Sigmoid colon (tissue), 4 donors: ENCODE measurements at regions not wholly inside any gene's neighbourhood (a gene's known extent, or its start where the extent isn't known, plus 50 kb on each side); places are given as distances from the start of the nearest gene placed in this dataset.

Source experiments
- CTCF ChIP-seq, 4 experiments: fragments of 450-650 bp in 3 of 4; fragments of 200-600 bp in 1 of 4; IDR thresholded peaks; one replicate each; pipeline ENCODE4 v1.5.1; 2016 to 2019; ENCODE audit warnings: antibody characterized with exemption in 4 of 4, mild to moderate bottlenecking in 3 of 4, moderate library complexity in 2 of 4
- EP300 ChIP-seq, 4 donors: sonication (generic); formaldehyde crosslinking; IDR thresholded peaks; one replicate each; pipeline ENCODE4 v1.6.1; 2017; ENCODE audit warnings: antibody characterized with exemption in 4 of 4
- POLR2A ChIP-seq, 2 donors: fragments of 450-650 bp; IDR thresholded peaks; one replicate each; pipeline ENCODE4 v1.6.1; 2016; ENCODE audit warnings: antibody characterized with exemption in 2 of 2, mild to moderate bottlenecking in 2 of 2, moderate library complexity in 2 of 2

- TF ChIP-seq CTCF (IDR thresholded peaks at IDR 0.05), result no peak
- TF ChIP-seq POLR2A (IDR thresholded peaks at IDR 0.05), result no peak
- TF ChIP-seq EP300 (IDR thresholded peaks at IDR 0.05), result no peak
Measured at GRCh38 chr5:34450338-34450737, 205.8 kb upstream of the RAI14 start.
